HG02943 (cell line): ENCODE measurements at regions not wholly inside any gene's neighbourhood (a gene's known extent, or its start where the extent isn't known, plus 50 kb on each side); places are given as distances from the start of the nearest gene placed in this dataset.

Experiments used
- ATAC-seq: cut with Tn5 transposase; IDR thresholded peaks from one replicate; pipeline ENCODE4 v1.9.1; 2021; ENCODE audit warnings: mild to moderate bottlenecking, low read depth, moderate library complexity; ENCODE audit not compliant: unreplicated experiment

GRCh38 chr4:32243926-32244325 is 1523.8 kb downstream of the PCDH7 start:
- ATAC-seq, result no peak

DNA sequence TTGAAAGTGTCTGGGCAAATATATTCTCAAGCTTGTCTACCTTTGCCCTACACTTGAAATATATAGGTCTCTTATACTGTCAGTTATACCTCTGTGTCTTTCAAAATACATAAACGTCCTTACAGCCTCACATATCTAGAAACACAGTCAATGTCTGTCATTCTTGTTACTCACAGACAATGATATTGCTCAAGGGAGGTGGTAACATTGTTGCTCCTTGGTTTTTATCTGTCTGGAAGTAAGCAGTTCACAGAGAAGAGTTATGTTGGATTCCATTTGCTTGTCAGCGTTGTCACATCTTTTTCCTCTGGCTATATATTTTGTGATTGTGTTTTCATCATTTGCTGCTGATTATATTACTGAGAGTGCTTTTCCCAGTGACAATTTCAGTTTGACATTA is 1528.9 kb downstream of the PCDH7 start:
- no peak for ATAC-seq

GRCh38 chr4:32251126-32251525 is 1531.0 kb downstream of the PCDH7 start:
- ATAC-seq, result no peak

DNA sequence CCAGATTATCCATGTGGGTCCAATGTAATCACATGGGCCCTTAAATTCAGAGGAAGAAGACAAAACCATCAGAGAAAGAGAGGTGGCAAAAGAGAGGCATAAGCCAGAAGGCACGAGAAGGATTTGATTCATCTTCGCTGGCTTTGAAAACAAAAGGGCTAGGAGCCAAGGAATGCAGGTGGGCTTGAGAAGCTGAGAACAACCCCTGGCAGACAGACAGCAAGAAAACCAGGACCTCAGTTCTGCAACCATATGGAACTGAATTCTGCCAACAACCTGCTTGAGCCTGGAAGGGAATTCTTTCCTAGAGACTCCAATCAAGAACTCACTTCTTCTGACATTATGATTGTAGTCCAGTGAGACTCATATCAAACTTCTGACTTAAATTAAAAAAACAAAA is 1531.8 kb downstream of the PCDH7 start:
- no peak for ATAC-seq

DNA sequence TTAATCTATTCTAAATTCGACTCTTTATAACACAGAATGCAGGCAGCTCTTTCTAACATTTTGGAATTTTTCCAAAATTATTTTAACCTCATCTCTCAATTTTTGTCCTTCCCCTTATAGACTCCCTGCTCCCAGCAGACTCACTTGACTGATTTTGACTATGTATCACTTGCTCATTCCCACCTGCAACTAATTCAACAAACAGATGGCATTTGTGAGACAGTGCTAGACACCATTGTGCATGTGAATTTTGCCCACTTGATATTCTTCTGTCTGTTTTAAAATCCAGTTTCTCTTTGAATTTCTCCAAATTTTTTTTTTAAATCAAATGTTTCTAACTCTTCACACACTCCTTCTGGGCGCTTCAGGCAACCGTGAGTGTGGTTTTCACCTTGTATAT is 1534.0 kb downstream of the PCDH7 start:
- no peak for ATAC-seq

DNA sequence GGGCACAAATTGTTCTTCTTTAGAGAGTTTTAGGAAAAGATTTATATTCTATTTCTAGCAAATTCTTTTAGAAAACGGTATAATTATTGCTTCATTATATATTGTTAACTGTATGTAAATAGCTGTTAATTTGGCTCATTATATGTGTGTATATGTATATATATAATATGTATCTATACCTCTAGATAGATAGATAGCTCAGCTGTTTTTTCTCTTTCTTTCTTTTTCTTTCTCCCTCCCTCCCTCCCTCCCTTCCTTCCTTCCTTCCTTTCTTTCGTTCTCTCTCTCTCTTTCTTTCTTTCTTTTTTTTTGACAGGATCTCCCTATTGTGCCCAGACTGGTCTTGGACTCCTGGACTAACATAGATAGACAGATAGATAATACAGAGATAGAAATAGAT is 1538.8 kb downstream of the PCDH7 start:
- ATAC-seq, result no peak

- no peak for ATAC-seq
Observed at GRCh38 chr4:32261196-32261595, 1541.0 kb downstream of the PCDH7 start.

DNA sequence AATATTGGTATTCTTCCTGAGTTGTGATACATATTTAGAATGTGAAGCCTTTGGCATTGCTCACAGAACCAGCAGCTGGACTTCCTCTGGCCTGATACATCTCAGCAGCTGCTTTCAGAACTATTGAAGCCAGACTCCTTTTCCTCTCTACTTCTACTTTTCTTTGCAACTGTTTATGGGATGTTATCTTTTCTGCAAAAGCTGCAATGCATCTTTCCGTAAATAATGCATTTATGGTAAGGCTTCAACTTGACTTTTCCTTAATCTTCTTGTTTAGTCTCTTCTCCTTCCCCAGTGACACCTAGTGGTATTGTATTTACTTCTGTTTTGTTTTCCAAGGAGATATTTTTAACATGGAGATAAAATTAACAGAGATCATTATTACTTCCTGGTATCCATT is 1548.7 kb downstream of the PCDH7 start:
- ATAC-seq, result no peak

GRCh38 chr4:32290102-32290501 is 1569.9 kb downstream of the PCDH7 start:
- no peak for ATAC-seq

DNA sequence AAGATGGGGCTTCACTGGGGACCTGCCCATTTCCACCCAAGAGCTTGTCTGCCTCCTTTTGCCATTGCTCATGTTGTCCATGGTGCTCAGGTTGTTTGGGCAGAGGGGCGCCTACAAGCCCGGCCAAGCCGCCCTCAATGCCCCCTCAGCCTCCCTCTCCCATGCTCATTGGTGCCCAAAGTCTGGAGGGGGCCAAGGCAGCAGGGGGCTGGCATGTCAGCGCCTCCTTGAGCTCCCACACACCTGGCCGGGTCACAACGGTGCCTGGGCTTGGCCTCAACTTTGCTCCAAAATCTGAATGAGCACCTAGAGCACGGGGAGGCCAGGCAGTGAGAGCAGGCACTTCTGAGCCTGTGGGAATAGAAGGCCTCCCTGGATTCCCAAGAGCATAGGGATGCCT is 1598.8 kb downstream of the PCDH7 start:
- no peak for ATAC-seq

DNA sequence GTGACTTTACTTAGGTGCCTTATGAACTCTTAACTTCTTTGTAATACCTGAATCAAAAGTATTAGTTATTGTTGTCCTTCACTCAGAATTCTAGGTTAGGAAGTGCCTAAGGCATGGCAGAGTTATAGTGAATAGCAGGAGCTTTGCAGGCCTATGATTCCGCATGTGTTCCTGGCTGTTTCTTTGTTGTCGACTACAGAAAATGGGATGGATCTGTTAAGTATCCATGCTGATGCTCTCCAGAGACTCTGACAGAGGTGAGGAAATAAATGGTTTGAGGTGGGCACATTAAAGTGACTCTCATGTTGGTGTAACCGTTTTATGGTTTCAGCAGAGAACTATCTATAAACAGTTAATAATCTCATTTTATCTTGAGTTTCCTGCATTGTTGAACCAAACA is 1601.3 kb downstream of the PCDH7 start:
- no peak for ATAC-seq

GRCh38 chr4:32334759-32335158 is 1614.6 kb downstream of the PCDH7 start:
- no peak for ATAC-seq

- ATAC-seq, result no peak
Observed at GRCh38 chr4:32337403-32337802, 1617.2 kb downstream of the PCDH7 start.

DNA sequence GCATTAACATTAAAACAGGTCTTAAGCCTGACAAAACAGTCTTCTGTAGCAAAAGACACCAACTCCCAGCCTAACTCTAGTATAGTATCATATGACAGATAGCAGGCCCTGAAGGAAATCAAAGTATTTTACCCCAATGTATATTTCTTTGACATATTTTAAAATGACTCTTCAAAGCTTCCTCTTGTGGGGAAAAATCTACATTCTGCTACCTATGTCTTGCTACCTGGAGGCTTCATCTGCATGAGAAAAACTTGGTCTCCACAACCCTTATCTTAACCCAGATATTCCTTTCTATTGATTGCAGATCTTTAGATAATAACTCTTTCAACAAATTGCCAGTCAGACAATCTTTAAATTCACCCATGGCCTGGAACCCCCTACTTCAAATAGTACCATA is 1620.4 kb downstream of the PCDH7 start:
- no peak for ATAC-seq

DNA sequence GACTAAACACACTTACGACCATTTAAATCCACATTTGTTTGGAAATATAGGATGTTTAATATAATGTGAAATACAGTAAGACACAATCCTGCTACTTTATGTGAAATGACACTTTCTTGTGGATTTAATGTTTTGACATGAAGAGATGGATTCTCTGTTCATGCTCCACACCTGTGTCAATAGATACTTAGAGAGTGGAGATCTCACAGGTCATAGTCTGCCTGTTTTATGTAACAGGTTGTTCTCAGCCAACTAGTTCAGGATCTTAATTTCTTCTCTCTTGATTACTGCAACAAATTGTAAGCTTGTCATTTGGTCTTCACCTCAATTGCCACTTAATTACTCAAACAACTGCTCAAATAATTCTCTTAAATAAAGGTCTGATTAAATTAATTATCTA is 1621.2 kb downstream of the PCDH7 start:
- no peak for ATAC-seq

GRCh38 chr4:32342054-32342453 is 1621.9 kb downstream of the PCDH7 start:
- ATAC-seq, result no peak

- ATAC-seq, result no peak
Observed at GRCh38 chr4:32349026-32349425, 1628.9 kb downstream of the PCDH7 start.

DNA sequence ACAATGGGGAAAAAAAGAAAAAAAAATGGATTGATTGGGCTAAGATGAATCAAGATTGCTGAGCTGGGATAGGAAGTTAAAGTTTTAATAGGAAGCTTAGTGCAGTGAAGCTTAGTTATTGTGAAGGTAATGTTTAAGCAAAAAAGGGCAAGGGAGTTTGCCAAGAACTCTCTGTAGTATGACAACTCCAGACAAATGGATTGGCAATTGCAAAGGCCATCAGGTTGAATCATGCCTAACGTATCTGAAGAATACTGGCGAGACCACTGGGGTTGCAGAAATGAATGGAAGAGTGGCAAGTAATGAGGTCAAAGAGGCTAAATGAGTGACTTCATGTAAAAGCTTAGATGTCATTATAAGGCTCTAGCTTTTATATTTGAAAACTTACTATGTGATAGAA is 1654.0 kb downstream of the PCDH7 start:
- no peak for ATAC-seq

DNA sequence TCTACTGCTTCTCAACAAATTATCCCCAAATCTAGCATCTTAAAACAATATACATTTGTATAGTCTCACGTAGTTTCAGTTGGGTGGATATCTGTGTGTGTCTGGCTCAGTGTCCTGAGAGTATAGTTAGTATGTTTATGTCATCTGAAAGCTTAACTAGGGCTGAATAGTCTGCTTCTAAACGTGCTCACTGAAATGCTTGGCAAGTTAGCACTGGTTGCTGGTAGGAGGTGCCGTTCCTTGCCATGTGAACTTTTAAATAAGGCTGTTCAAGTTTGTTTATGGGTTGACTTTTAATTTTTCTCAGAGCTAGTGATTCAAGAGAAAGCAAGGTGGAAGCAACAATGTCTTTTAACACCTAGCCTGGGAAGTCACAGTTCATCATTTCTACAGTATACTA is 1673.6 kb downstream of the PCDH7 start:
- ATAC-seq, result no peak

DNA sequence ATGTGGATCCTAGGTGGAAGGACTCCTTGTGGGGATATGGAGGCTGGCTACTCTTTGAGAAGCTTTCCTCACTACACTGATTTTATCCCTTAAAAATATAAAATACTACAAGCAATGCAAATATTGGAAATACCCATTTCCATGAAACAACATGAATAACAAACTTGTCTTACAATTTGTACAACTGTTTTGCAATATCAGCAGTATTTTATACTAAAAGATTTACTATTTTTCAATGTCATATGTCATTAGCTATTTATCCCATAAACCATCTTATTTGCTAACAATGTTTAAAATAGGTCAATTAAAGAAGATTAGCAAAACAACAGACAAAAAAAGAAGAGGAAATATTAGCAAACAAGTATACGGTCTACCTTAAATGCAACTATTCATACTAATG is 1674.1 kb downstream of the PCDH7 start:
- no peak for ATAC-seq

DNA sequence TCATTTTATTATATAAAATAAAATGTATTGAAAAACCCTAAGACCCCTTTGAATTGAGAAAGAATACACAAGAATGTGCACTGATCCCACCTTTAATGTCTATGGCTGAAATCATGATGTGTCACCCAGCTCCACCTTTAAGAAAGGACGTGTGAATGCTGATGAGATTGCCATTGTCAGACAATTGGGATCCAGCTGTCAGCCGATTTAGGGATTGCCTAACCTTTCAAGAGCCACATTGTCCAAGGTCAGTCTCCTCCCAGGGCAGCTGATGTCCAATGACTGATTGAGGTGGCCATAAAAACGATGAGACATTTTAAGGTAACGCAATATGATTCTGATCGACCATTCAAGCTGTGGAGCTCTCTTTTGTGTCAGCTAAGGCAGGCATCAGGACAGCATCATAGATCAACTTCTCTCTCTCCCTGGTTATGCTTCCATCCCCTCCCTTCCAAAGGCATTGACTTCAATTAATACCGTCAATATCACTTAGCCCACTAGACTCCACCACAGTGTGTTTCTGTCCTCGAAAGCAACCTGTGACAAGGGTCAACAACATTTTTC is 1676.4 kb downstream of the PCDH7 start:
- ATAC-seq, result no peak

GRCh38 chr4:32400870-32401269 is 1680.7 kb downstream of the PCDH7 start:
- ATAC-seq, result no peak

DNA sequence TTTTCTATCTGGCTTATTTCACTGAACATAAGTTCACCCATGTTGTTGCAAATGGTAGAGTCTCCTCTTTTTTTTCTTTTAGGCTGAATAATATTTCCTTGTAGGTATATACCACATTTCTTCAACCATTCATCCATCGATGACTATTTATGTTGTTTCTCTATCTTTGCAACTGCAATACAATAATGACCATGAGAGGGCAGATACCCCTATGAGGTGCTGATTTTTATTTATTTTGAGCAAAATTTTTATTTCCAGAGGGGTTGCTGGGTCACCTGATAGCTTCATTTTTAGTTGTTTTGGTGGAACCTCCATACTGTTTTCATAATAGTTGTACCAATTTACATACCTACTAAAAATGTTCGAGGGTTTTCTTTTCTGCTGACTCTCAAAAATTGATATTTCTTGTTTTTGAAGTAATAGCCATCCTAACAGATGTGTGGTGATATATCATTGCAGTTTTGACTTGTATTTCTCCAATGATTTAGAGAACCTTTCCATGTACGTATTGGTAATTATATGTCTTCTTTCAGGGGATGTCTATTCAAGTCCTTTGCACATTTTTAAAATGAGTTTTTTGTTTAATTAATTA is 1697.0 kb downstream of the PCDH7 start:
- ATAC-seq, result no peak
